ENCODE measurements at regions not wholly inside any gene's neighbourhood (a gene's known extent, or its start where the extent isn't known, plus 50 kb on each side); places are given as distances from the start of the nearest gene placed in this dataset.

- ChIA-PET CTCF (no interaction called here), POLR2A (no interaction called here)
- H3K4me3 ChIP-seq (ENCODE audit: low read depth in 2 of 2, low read length in 2 of 2), result no peak overlapping the region
- H3K4me1 ChIP-seq (ENCODE audit: control insufficient read depth, insufficient read depth, low read length), result no peaks in the 10 kb centered on the region; the same call in 1 of the 2 replicates
- no peaks in the 10 kb centered on the region for H3K36me3 ChIP-seq (ENCODE audit: control insufficient read depth, insufficient read depth, low read length)
- in situ Hi-C loops (cut with HindIII; ENCODE audit: low pct_unique_long_range_greater_than_20kb, low sequenced_read_pairs) (no loop called here), intact Hi-C loops (cut with micrococcal nuclease; ENCODE audit: unreplicated experiment) (no loop called here)
- no TSS peak for BruUV-seq (replicated peaks)
- no peak for DNase-seq (ENCODE audit: low read depth, low spot score)
- H3K27ac ChIP-seq (ENCODE audit: low read length), result no peak overlapping the region
- no peaks in the 10 kb centered on the region for H3K9me3 ChIP-seq (ENCODE audit: control insufficient read depth, insufficient read depth, low read depth, low read length)
- ATAC-seq, result 0 out of 2 replicates have a peak, but pooled peaks have one; percentile 51
- H3K27me3 ChIP-seq (ENCODE audit: control insufficient read depth, insufficient read depth, low read length), result no peaks in the 10 kb centered on the region
- TF ChIP-seq POLR2AphosphoS5 (IDR thresholded peaks at IDR 0.05; ENCODE audit: low read depth, low read length) (no peak), CTCF (IDR thresholded peaks at IDR 0.05) (no peak), REST (IDR thresholded peaks at IDR 0.05; ENCODE audit: insufficient read depth in 1 of 2, low read depth in 2 of 2, low read length in 1 of 2) (no peak), SIN3A (IDR thresholded peaks at IDR 0.05; ENCODE audit: borderline replicate concordance, insufficient read depth, low read depth, low read length) (no peak), TCF7L2 (IDR thresholded peaks at IDR 0.05; ENCODE audit: low read depth, low read length) (no peak)
Measured at GRCh38 chr20:24790746-24791283, 158.3 kb upstream of the CST7 start.

- H3K27ac ChIP-seq (ENCODE audit: low read length), result no peak overlapping the region
- in situ Hi-C loops (cut with HindIII; ENCODE audit: low pct_unique_long_range_greater_than_20kb, low sequenced_read_pairs), result no loop called here
- intact Hi-C loops (cut with micrococcal nuclease; ENCODE audit: unreplicated experiment), result no loop called here
- CTCF ChIA-PET, result no interaction called here
- H3K27me3 ChIP-seq (ENCODE audit: control insufficient read depth, insufficient read depth, low read length), result peaks cover 3% of the 10 kb centered on the region; the same call in 1 of the 2 replicates
- no peak overlapping the region for H3K4me3 ChIP-seq (ENCODE audit: low read depth in 2 of 2, low read length in 2 of 2)
- POLR2A ChIA-PET, result no interaction called here
- BruUV-seq (replicated peaks), result no TSS peak
- DNase-seq (ENCODE audit: low read depth, low spot score), result no peak
- ATAC-seq, result no peak
- H3K36me3 ChIP-seq (ENCODE audit: control insufficient read depth, insufficient read depth, low read length), result no peaks in the 10 kb centered on the region
- no peaks in the 10 kb centered on the region; the same call in 1 of the 2 replicates for H3K4me1 ChIP-seq (ENCODE audit: control insufficient read depth, insufficient read depth, low read length)
- TF ChIP-seq TCF7L2 (IDR thresholded peaks at IDR 0.05; ENCODE audit: low read depth, low read length) (no peak), REST (IDR thresholded peaks at IDR 0.05; ENCODE audit: insufficient read depth in 1 of 2, low read depth in 2 of 2, low read length in 1 of 2) (no peak), SIN3A (IDR thresholded peaks at IDR 0.05; ENCODE audit: borderline replicate concordance, insufficient read depth, low read depth, low read length) (no peak), CTCF (IDR thresholded peaks at IDR 0.05) (no peak), POLR2AphosphoS5 (IDR thresholded peaks at IDR 0.05; ENCODE audit: low read depth, low read length) (no peak)
- no peaks in the 10 kb centered on the region for H3K9me3 ChIP-seq (ENCODE audit: control insufficient read depth, insufficient read depth, low read depth, low read length)
Measured at GRCh38 chr20:24791953-24792352, 157.1 kb upstream of the CST7 start.
